Activated T-cell treated with anti-CD3 and anti-CD28 coated beads, Interleukin-2, amount 50 U/mL, for 24 hours (primary cell): ENCODE measurements at regions not wholly inside any gene's neighbourhood (a gene's known extent, or its start where the extent isn't known, plus 50 kb on each side); places are given as distances from the start of the nearest gene placed in this dataset.

ENCODE experiments used
- DNase-seq: peaks from one replicate; pipeline ENCODE4 v3.0.0-alpha.2; 2020
- H3K27ac Mint-ChIP-seq: 2 replicates; pipeline ENCODE4 v1.8.0; 2020; ENCODE audit warnings: mild to moderate bottlenecking, mixed read lengths
- H3K27me3 Mint-ChIP-seq: 2 replicates; pipeline ENCODE4 v1.8.0; 2020; ENCODE audit warnings: mixed read lengths
- H3K36me3 Mint-ChIP-seq: 2 replicates; pipeline ENCODE4 v1.8.0; 2020; ENCODE audit warnings: low read depth, mixed read lengths
- H3K4me1 Mint-ChIP-seq: 2 replicates; pipeline ENCODE4 v1.8.0; 2020; ENCODE audit warnings: low read depth, mixed read lengths
- H3K4me3 Mint-ChIP-seq: 2 replicates; pipeline ENCODE4 v1.8.0; 2020; ENCODE audit warnings: mild to moderate bottlenecking, moderate library complexity, mixed read lengths
- H3K9me3 Mint-ChIP-seq: 2 replicates; pipeline ENCODE4 v1.8.0; 2020; ENCODE audit warnings: mixed read lengths

- Mint-ChIP-seq H3K36me3 (no peaks in the 10 kb centered on the region), H3K4me3 (no peak overlapping the region), H3K4me1 (no peaks in the 10 kb centered on the region), H3K27ac (no peak overlapping the region), H3K27me3 (peaks cover 10% of the 10 kb centered on the region), H3K9me3 (no peaks in the 10 kb centered on the region)
- DNase-seq = no peak
These were observed 420.6 kb downstream of the SIPA1L2 start for GRCh38 chr1:232209357-232209756.

DNA sequence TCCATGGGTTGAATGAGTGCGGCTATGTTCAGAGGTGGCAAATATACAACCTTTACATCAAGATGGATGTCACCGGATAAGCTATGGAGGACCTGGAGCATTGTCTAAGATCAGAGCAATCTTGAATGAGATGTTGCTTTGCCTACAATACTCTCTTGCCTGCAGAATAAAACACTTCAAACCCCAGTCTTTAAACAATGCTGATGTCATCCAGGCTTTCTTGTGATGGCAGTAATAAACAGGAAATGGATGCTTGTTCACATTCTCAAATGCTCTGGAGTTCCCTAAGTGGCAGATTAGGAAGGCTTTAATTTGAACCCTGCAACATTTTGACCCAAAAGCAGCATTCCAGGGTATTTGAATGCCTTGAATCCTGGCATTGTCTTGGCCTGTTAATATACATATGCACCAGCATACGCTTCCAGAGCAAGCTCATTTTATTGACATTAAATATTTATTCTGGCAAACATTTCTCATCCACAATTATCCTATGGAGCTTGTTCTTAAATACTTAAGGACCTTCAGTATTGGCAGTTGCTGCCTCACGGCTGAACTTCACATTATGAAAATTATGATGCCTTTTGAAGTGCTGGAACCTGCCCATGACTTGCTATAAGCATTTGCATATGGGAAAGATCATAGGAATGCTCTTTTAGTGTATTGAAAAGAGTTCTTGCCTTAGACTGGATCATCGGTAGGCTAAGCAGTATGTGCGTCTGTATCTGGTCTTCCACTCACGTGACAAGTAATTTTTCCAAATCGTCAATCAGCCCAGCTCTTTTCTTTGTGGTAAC, 422.7 kb downstream of the SIPA1L2 start:
- peaks cover 10% of the 10 kb centered on the region for H3K27me3 Mint-ChIP-seq

DNA sequence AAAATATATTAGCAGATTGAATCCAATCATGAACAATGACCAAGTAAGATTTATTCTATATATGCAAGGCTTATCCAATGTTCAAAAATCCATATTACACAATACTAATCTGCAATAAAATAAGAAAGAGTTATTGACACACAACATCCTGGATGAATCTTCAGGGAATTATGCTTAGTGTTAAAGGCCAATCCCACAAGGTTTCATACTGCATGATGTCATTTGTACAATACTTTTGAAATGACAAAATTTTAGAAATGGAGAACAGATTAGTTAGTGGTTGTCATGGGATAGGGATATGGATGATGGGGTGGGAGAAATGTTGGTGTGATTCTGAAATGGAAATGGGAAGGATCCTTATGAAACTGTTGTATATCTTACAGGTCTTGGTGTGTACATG, 425.7 kb downstream of the SIPA1L2 start:
- Mint-ChIP-seq H3K27ac (no peak overlapping the region), H3K36me3 (no peaks in the 10 kb centered on the region), H3K4me3 (no peak overlapping the region), H3K9me3 (peaks cover 19% of the 10 kb centered on the region), H3K27me3 (peaks cover 4% of the 10 kb centered on the region), H3K4me1 (no peaks in the 10 kb centered on the region)
- DNase-seq = no peak

More for the DNA sequence above, 422.7 kb downstream of the SIPA1L2 start:
- H3K27ac Mint-ChIP-seq = no peak overlapping the region
- peaks cover 7% of the 10 kb centered on the region for H3K9me3 Mint-ChIP-seq
- no peak for DNase-seq
- no peak overlapping the region for H3K4me3 Mint-ChIP-seq
- H3K4me1 Mint-ChIP-seq = no peaks in the 10 kb centered on the region
- H3K36me3 Mint-ChIP-seq = no peaks in the 10 kb centered on the region

DNA sequence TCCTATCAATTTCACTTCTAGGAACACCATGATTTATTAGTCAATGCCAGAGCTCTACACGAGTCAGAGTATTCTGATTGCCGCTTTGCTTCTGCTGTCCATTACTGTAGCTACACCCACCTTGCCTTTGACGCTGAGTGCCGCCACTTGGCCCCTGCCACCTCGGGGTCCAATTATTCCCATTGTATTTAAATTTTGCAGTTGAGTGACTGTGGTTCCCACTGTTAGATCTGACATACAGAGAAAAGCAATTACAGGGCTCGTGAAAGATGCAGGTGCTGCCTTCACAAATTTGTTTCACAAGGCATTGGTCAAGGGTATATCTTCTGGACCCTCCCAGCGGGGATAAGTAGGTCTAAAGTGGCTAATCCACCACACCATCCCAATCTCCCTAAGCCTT, 428.9 kb downstream of the SIPA1L2 start:
- Mint-ChIP-seq H3K27me3 (peaks cover 7% of the 10 kb centered on the region), H3K4me3 (no peak overlapping the region), H3K9me3 (peaks cover 19% of the 10 kb centered on the region), H3K27ac (no peak overlapping the region), H3K36me3 (no peaks in the 10 kb centered on the region), H3K4me1 (no peaks in the 10 kb centered on the region)
- no peak for DNase-seq

DNA sequence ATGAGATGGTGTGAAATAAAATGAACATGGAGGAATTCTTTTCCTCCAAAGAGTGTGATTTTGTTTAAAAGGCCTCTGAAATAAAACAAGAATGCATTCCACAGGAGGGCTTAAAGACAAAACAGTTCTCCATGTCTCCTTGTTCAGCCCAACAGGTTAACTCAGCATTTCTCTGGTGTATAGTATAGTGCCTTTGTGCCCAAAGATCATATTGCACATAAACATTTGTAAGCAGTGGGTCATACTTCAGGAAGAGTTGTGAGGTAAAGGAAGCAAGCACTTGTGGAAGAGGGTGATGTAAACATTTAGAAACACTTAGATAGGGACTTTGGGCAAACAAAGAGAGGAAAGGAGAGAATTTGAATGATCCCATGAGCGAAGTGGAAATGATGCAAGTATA, 433.9 kb downstream of the SIPA1L2 start:
- Mint-ChIP-seq H3K9me3 (peaks cover 3% of the 10 kb centered on the region), H3K27me3 (peaks cover 8% of the 10 kb centered on the region), H3K4me1 (no peaks in the 10 kb centered on the region), H3K4me3 (no peak overlapping the region), H3K27ac (no peak overlapping the region), H3K36me3 (no peaks in the 10 kb centered on the region)
- no peak for DNase-seq

GRCh38 chr1:232194424-232194823, 435.5 kb downstream of the SIPA1L2 start:
- DNase-seq = no peak
- Mint-ChIP-seq H3K27me3 (peaks cover 10% of the 10 kb centered on the region), H3K4me3 (no peak overlapping the region), H3K27ac (no peak overlapping the region), H3K9me3 (no peaks in the 10 kb centered on the region), H3K4me1 (no peaks in the 10 kb centered on the region), H3K36me3 (no peaks in the 10 kb centered on the region)

DNA sequence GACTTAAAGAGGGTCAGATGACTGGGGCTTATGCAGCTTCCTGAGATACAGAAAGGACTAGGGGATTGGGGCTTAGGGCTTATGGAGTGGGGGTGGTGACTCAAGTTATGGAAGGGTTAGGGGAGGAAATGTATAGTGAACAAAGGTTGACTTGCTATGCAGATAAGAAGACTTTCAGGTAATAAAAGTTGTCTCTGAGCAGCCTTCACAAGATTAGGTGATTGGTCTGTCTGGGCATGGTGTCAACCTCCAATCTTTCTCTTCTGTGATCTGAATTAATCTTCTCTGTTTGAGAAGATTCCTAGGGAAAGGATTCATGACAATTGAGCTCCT, 436.5 kb downstream of the SIPA1L2 start:
- DNase-seq = no peak
- no peaks in the 10 kb centered on the region for H3K9me3 Mint-ChIP-seq
- no peak overlapping the region for H3K4me3 Mint-ChIP-seq
- no peaks in the 10 kb centered on the region for H3K4me1 Mint-ChIP-seq
- no peak overlapping the region for H3K27ac Mint-ChIP-seq
- H3K36me3 Mint-ChIP-seq = no peaks in the 10 kb centered on the region
- H3K27me3 Mint-ChIP-seq = peaks cover 11% of the 10 kb centered on the region

- Mint-ChIP-seq H3K36me3 (no peaks in the 10 kb centered on the region), H3K4me1 (no peaks in the 10 kb centered on the region), H3K9me3 (no peaks in the 10 kb centered on the region), H3K27ac (no peak overlapping the region), H3K4me3 (no peak overlapping the region), H3K27me3 (peaks cover 11% of the 10 kb centered on the region)
- no peak for DNase-seq
These were observed 437.0 kb downstream of the SIPA1L2 start for GRCh38 chr1:232192781-232193450.

DNA sequence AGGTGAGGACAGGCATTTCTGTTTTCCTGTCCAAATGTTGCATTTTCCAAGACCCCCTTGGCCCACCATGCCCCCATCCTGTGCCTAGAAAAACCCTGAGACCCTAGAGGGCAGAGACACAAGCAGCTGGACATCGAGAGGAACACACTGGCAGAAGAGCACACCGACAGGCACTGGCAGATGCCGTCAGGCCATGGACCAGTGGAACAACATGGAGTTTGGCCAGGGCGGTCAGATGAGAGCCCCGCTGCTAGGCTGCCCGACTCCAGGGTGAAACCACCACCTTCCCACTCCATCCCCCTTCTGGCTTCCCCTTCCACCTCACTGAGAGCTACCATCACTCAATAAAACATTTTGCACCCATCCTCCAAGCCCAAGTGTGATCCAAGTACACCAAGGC, 438.4 kb downstream of the SIPA1L2 start:
- Mint-ChIP-seq H3K27me3 (peaks cover 7% of the 10 kb centered on the region), H3K27ac (no peak overlapping the region), H3K4me3 (no peak overlapping the region), H3K36me3 (no peaks in the 10 kb centered on the region), H3K4me1 (no peaks in the 10 kb centered on the region), H3K9me3 (no peaks in the 10 kb centered on the region)
- no peak for DNase-seq

- Mint-ChIP-seq H3K4me3 (no peak overlapping the region), H3K4me1 (no peaks in the 10 kb centered on the region), H3K27ac (no peak overlapping the region), H3K36me3 (no peaks in the 10 kb centered on the region), H3K27me3 (peaks cover 7% of the 10 kb centered on the region), H3K9me3 (no peaks in the 10 kb centered on the region)
- DNase-seq = no peak
These were observed 441.6 kb downstream of the SIPA1L2 start for GRCh38 chr1:232188318-232188717.

DNA sequence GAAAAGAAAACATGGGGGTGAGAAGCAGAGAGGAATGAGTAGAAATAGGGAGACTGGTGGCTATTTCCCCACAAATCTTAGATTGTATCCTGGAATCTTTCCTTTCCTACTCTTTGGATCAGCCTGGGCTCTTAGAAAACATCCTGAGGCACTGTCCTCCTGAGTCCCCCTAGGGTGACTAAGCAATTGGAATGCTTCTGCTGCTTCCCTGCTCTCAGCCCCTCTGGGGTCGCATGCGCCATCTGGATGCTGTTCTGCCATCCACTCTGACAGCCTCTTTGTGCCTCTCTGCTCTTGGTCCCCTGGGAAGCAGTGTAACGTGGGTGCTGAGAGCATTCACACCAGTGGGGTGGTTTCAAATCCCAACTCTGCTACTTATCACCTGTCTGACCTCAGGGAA, 443.0 kb downstream of the SIPA1L2 start:
- no peaks in the 10 kb centered on the region for H3K9me3 Mint-ChIP-seq
- H3K4me1 Mint-ChIP-seq = no peaks in the 10 kb centered on the region
- H3K27me3 Mint-ChIP-seq = peaks cover 7% of the 10 kb centered on the region
- no peaks in the 10 kb centered on the region for H3K36me3 Mint-ChIP-seq
- no peak overlapping the region for H3K4me3 Mint-ChIP-seq
- no peak for DNase-seq
- H3K27ac Mint-ChIP-seq = no peak overlapping the region

DNA sequence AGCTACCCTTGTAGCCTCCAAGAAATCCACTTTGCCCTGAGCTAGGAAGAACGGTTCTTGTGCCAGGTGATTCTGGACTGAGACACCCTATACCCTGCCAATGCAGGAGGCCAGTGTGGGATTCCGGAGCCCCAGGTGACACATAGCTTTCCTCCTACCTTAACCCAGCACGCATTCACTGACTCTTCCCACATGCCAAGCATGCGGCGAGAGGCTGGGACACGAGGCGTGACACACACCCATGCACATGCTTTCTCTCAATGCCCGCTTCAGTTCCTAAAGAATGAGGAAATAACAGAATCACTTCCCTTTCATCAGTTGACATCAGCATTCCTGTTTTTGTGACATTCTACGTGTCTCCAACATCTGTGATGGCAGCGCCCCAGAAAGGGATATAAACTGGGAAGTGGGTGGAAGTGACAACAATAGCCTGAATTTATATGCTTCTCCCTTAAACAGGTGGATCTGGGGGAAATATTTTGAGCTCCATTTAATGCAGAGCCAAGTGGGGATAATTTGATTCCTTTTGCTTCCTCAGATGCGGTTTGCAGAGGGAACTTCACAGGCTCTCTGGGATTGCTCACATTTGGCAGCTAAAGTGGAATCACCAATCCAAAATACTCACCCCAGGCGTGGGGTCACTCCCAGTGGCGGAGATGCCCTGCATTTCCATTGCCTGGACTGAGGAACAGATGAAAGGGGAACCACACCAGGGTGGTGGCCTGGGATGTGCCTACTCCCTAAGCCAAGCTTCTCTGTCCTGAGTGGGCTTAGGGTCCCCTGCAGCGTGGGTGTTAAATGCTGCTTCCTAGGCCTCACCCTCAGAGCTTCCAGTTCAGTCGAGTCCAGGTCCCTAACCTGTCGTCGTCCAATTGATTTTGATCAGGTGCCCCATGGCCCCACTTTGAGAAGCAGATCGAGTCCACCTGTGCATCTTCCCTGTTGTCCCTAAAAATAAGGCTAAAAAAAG, 445.1 kb downstream of the SIPA1L2 start:
- Mint-ChIP-seq H3K36me3 (no peaks in the 10 kb centered on the region), H3K4me1 (no peaks in the 10 kb centered on the region), H3K9me3 (no peaks in the 10 kb centered on the region), H3K27ac (no peak overlapping the region), H3K27me3 (peaks cover 7% of the 10 kb centered on the region), H3K4me3 (no peak overlapping the region)
- DNase-seq = no peak

GRCh38 chr1:232183802-232184201, 446.1 kb downstream of the SIPA1L2 start:
- Mint-ChIP-seq H3K27me3 (peaks cover 4% of the 10 kb centered on the region), H3K4me3 (no peak overlapping the region), H3K36me3 (no peaks in the 10 kb centered on the region), H3K4me1 (no peaks in the 10 kb centered on the region), H3K27ac (no peak overlapping the region), H3K9me3 (no peaks in the 10 kb centered on the region)
- no peak for DNase-seq

- Mint-ChIP-seq H3K4me3 (no peak overlapping the region), H3K36me3 (no peaks in the 10 kb centered on the region), H3K27ac (no peak overlapping the region), H3K4me1 (no peaks in the 10 kb centered on the region), H3K27me3 (peaks cover 5% of the 10 kb centered on the region), H3K9me3 (no peaks in the 10 kb centered on the region)
- DNase-seq = no peak
These were observed 446.6 kb downstream of the SIPA1L2 start for GRCh38 chr1:232183266-232183800.
